ENCODE measurements at regions not wholly inside any gene's neighbourhood (a gene's known extent, or its start where the extent isn't known, plus 50 kb on each side); places are given as distances from the start of the nearest gene placed in this dataset.

DNA sequence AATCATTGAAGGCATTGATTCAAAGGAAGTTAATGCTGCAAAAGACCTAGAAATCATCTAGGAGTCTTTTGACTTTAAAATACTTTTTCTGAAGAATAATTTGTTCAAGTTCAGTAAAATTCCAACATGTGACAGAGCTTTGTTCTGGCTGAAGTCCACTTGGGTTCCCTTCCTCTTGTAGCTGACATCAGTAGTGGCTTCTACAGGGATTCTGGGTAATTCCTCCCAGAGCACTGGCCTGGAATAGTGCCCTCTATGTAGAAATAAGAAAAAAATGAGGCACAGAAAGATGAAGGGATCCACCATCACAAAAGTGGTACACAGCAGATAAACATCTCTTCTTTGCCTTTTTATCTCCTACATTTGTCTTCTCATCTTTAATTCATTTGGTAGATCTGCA is 548.1 kb downstream of the LTN1 start:
- no peak for DNase-seq

DNA sequence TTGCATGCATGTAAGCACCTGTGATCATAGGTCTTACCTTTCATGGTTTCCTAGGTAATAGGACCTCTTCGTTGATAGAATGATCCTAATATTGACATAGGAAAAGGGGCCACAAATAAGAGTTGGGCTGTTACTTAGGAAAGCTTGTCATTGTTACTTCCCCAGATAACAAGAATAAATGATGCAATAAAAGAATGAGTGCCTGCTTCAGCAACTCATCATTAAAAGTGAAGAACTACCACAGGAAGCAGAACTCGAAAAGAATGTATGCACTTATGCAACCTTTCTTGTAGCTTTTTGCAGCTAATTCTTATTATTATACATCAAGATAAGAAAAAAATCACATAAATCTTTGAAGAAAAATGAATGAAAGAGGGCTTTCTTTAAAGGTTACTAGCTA is 548.6 kb downstream of the LTN1 start:
- DNase-seq, result no peak

DNA sequence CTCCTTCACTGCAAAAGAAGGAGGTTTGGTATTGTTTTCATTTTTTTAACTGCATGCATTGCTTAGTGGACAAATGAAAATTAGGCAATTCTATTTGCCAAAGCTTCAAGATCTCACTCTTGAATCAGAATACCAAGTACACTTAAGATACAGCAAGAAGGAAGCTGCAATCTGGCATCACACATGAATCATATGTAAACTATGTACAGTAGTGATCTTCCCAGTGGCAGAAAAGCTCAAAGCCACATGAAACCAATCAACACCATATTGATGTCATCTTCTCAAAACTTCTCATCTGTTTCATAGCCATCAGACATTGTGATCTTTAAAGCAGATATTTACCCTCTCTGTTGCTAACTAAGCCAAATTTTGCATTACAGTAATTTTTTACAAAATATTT is 550.1 kb downstream of the LTN1 start:
- no peak for DNase-seq

DNA sequence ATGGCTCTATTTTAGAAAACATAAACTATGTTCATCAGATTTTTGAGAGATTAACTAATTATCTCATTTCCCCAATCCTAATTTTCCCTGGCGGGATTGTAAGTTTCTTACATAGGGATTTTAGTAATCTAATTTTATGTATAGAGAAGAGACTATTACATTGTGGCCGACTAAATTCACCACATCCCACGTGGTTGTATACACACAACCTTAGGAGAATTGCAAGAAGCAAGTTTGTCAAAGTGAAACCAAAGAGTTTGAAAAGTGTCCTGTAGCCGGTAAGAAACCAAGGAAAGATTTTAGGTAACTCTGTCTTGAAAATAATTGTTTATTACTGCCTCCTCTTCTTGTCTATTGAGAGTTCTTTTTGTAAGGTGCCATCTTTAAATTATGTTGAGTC is 550.6 kb downstream of the LTN1 start:
- no peak for DNase-seq

DNA sequence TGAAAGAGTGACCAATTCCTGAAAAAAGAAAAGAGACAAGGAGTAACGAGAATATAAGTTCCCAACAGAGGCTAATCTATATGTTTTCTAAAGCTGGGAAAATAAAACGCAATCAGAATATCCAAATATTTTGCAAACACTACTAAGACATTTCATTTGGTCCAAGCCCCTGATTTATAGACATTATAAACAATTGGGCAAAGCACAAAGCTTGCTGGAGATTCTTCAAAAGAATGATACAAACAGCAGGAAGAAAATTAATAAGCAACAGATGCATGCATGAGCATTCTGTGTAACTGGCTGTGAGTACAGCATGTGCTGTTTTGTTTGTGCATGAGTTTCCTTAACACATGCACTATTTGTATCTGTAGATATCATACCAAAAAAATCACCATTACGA is 552.9 kb downstream of the LTN1 start:
- DNase-seq, result no peak

DNA sequence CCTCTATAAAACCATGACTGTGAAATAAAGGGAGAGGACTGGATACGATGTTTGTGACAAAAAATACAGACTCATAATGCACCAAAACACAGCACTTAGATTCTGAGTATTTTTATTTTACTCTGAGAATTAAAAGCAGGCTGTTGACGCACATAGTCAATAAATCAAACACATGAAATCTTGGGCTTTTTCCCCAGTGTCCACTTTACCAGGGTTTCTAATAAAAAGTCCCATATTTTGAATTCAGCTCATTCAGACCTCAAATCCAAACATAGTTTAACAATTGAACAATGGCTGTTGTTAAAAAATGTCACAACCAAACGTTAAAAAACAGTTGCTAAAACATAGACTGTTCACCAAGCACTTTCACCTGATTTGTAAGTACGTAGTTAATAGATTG is 553.4 kb downstream of the LTN1 start:
- no peak for DNase-seq

DNA sequence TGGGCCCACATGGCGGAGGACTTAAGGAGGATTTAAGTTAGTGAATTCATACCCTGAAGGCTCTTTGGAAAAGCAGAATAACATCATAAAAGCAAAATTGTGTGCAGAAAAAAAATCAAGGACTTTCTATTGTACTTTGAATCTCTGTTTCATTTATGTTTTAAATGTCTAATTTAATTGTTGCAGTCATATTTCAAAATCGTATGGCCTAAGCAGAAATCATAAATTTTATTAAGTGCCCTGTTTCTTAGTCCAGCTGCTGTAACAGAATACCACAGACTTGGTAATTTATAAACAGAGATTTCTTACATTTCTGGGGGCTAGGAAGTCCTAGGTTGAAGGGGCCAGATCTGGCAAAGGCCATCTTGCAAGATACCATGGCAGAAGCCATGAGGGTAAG is 555.6 kb downstream of the LTN1 start:
- no peak for DNase-seq

DNA sequence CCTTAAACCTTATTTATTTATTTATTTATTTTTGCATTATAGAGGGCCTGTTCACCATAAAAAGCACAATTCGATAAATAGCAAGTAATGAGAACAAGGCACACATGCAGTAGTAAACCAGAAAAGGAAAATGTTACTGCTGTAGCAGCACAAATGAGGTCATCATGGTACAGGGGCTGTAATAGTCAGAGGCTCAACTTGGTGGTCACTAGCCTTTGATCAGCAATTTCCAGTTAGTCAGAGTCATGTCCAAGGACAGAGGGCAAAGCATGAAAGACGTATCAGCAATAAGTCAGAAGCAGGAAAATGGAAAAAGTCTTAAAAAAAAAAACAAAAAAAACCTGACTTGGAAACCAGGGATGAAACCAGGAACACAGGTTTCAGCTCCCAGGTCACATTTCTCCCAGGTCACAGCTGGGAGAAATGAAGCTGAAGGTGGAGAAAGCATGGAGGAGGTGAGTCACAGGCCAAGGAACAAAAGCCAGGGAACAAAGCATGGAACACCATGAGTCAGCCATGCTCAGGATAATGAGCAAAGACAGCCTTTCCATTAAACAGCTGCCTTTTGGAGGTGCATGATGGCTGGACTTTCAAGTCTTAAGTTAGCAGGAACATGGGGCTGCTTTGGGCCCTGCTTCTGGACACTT is 556.3 kb downstream of the LTN1 start:
- DNase-seq, result no peak

DNA sequence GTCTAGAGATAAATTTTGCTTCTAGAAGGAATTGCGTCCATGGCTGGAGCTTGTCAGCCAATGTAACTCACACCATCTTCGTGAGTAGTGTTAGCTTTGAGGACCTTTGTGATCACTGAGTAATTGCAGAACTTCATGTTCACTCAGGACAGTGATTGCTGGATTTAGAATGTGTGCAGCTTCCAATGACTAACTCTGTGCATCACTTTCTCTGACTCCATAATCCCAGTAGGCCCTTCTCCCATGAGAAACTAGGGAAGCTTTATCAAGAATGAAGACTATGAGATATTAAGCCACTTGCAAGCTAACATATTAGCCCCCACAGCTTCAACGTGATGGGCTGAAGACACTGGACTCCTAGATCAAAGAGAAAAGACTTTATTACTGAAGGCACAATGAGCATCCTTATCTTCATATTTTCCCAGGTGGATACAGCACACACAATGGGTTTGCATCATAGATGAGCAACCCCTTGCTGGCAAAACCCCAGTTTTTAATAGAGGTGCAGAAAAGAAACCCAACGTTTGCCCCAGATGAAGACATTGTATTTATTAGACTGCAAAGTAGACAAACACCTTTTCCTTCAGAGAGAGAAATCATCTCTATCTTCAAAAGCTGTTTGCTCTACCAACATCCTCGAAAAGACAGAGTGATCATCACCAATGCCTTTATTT is 561.0 kb downstream of the LTN1 start:
- DNase-seq, result no peak

DNA sequence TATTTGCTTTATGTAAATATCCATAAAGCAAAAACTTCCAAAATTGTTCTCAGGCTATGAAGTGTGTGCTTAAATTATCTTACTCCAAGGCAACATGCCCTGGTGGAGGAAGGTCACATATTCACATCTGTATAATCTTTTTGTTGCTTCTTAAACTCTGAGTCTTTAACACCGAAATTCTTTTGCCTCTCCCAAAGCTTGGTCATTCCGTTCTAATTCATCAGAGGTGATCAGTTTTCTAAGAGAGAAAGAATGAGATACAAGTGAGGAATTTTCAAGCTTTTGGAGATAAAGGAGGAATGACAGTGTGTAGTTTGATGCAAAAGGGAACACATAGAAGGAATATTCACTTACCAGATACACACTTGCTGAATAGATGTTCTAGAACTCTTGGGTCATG is 561.7 kb downstream of the LTN1 start:
- no peak for DNase-seq

DNA sequence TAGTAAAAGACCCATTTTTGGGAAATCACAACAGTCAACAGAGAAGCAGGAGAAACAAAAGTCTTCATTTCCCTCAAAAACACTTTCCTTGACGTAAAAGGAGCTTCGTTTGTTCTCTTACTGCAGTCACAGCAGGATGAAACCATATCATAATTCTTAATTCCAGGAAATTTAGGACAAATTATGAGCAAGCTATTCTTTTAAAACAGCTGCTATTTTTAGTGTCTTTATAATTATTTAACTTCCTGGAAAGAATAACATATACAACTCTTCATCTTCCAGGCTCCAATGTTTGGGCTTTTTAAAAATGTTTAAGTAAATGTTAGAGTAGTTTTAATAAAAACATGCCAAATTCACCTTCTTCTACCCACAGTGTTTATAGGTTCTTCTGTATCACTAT is 563.5 kb downstream of the LTN1 start:
- DNase-seq, result no peak

DNA sequence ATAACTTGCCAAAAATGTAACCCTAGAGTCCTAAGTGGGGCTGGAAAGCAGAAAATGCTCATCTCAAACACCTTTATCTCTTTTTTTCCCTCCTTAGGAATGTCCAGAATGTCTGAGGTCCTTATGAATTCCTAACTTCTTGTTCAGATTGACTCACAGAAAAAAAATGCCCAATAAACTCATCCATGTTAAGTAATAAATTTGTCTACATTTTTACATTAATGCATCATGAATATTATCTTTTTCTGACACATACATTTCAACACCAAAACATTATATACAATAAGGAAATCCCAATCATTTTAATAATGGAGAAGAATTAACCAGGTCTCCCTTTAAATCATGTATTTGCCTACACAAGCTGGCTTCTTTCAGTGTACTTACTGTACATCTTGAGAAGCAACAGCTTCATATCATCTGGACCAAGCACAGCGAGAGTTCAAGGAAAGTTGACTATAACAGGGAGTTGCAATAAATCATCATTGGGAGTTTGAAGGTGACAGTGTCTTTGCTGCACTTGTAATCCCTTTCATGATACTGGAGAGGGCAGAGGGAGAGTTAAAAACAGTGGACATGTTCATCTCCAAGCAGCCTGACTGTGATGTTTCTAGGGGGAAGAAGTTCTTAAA is 565.2 kb downstream of the LTN1 start:
- DNase-seq, result no peak

DNA sequence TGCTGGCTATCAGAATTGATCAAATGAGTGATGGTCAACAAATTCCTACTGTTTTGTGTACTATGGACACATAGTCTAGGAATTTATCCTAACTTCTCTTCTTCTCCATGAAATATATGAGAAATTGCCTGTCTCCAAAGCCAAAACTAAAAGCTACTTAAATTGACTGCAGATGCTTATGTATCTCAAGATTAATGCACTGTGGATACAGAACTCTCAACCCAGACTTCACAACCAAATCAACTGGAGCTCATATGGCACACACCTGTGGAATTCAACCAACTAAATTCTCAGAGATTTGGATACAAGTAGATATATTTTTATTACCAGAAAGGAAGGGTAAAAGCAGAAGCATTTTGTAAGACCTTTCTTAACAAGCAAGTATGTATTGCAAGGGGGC is 566.1 kb downstream of the LTN1 start:
- DNase-seq, result no peak

DNA sequence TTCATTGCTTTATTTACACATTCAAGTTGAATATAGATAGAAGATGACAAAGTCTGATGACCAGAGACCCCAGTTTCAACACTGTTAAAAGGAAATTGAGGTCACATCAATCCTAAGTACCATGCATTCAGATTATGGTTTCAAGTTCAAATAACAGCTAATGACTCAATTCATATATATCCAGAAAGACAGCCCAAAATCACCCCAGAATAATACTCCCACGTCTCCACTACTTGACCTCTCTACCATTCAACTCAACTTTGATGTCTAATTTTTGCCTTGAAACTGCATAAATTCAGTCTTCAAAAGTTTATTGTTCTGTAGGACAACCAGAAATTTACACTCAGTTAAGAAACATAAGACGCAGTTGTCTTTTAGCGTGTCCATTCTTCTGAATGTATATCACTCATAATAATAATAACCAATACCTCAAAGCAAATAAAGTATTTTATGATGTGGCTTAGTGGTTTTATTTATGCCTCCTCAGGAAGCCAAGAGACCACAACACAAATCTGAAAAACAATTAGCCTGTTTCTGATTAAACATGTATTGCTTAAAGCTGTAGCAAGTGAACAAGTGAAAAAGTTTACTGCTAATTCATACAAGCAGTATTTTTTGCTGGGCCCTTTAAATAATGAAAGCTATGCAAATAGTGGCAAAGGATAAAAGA is 569.0 kb downstream of the LTN1 start:
- no peak for DNase-seq

DNA sequence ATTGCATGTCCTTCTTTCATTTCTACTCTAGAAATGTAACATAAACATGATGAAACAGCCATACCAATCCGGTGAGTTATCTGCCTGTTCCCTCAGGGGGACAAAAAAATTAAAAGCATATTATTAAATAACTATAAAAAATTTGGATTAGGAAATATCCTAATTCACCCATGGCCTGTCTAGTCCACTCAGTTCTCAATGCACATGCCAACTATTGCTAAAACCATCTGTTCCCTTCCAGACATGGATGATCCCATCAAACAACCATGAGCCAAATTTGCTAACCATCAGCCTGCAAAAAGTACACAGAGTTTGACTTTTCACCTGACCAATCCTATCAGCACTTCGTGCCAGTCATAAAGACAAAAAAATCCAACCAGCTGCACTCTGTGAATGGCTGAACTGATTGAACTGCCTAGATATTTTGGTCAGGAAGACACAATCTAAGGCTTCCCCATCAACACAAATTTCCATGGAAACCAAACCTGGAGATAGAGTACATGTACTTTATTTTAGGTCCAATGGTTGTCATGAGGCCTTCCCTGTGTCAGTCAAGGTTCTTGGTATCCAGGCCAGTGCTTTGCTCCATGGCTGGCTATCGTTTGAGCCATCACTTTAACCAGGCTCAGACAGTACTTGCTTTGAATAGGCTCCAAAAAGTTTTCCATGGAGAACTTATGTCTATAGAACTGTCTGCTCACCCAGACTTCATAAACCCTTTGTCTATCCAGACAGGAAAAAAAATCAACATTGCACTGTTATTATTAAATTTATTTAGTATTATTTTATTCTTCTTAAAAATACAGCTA is 570.8 kb downstream of the LTN1 start:
- no peak for DNase-seq

DNA sequence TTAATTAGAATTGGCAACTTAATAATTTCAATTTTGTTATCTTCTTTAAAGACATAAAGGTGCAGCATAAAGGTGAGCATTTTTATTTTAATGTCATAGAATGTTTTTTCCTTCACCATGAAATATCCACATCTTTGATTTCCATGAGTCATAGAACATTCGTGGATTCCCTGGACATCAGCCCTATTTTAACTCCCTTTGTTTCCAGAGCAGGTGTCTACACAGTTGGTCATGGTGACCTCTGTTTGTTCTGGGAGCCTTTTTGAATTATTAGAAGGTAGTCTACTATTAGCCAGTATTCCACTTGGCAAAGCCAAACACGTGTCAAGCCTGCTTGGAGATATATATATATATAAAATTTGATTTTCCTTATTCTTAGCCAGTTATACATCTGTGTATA is 572.9 kb downstream of the LTN1 start:
- DNase-seq, result no peak

DNA sequence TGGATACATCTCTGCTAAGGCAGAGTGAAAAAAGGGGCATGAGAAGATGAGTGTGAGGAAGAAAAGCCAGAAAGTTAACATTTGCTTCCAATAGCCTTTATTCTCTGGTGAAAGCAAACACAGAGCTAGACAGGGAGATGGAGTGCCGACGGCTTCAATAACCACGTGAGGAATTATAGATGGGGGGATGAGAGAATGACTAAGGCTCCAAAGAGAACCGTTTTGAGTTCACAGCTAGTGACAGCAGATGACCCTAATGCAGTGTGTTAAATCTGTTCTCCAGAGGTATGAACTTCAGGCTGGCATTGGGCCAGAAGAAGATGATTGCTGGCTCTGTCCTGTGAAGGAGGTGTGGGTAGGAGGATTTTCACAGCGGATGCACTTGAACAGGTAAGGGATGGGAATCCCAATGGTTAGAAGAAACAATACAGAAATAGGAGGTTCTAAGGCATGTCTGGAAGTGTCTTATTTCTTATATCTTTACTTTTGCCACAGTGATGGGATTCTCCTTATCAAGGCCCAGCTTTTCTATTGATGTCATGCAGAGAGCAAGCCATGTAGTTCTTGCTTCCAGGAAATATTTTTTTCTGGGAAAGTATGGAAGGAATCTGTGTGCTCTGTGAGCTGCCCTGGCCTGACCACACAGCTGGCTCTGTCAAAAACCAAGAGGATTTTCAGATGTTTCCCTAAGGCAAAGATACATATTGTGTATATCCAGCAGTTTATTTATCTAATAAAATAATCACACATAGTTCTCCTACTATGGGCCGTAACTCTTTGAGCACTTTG is 573.8 kb downstream of the LTN1 start:
- DNase-seq, result no peak

DNA sequence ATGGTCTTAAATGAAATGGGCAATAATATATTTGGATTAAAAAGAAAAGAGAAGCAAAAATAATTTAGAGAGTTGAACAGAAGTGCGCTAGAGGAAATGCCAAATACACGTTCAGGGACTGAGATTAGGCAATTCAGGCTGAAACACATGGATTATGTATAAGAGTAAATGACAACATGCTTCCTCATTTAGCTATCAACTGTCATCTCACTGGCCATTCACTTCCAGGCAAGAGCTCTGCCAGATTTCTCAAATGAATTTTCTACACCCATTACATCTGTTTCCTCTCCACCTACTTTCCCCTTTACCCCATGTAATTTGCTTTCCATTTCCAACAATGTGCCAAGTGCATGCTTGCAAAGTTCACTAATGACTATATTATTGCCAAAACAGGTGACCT is 582.4 kb downstream of the LTN1 start:
- no peak for DNase-seq

DNA sequence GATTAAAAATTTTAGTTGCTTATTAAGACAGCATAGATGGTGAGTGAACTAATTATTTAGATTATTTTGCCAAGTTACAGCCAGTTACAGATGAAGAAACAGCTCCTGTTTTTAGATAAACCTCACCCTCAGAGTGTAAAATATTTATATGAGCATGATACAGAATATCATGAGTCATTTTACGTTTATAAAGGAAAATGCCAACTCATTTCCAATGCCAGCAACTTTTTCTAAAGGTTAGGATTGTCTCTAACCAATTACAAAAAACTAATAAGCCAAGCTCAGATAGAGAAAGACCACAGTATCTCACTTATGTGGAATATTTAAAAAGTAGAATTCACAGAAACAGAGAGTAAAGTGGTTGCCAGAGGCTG is 590.1 kb downstream of the LTN1 start:
- no peak for DNase-seq

DNA sequence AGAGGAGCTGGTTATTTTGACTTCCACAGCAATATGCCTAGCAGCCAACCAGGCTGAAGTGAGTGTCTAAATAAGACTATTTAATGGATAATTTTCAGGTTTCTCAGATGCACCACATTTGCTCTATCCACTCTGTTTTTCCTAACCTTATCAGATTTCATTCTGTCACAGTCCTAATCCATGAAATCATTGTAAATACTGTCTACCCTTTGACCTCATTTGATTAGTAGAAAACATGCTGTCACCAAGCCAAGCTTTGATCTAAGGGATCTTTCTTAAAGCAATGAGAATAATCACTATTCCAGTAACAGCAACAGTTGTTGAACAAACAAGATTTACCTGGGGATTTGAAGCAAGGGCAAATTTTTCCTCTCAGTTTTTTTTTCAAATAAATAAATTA is 595.6 kb downstream of the LTN1 start:
- DNase-seq, result no peak

DNA sequence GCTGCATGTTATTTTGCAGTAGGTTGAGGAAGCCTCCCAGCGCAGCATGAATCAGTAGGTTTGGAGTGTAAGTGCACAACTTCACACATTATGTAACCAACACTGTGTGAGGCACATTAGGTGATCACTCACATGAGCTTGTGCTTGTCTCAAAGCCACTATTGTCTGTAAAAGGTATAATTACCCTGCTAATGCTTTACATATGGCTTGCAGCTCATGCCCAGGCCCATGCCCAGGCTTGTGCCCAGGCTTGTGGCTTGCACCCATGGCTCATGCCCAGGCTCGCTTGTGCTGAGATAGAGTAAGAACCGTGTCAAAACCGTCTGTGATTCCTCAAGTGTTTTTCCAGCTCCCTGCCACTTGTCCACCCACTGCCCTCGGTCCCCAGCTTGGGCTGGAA is 596.3 kb downstream of the LTN1 start:
- no peak for DNase-seq

DNA sequence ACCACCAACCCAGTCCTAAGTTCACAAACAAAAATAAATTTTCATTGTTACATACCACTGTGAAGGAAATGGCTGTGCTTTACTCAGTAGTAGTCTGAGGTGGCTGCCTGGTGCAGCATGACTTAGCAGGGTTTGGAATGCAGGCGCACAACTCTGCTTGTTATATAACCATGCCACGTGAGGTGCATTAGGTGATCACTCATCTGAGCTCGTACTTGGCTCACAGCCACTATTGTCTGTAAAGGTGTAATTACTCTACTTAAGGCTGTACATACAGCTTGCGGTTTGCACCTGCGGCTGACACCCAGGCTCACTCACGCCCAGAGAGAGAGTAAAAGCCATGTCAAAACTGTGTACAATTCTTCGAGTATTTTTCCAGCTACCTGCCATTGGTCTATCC is 599.4 kb downstream of the LTN1 start:
- DNase-seq, result no peak

Measured in activated CD4-positive, alpha-beta T cell treated with anti-CD3 and anti-CD28 coated beads, Interleukin-10, Interleukin-2, amounts not matched to agents 100 ng/mL and 50 ng/mL, durations not matched to agents 16 hours and 8 hours (primary cell).